ENCODE measurements at regions not wholly inside any gene's neighbourhood (a gene's known extent, or its start where the extent isn't known, plus 50 kb on each side); places are given as distances from the start of the nearest gene placed in this dataset.
"Not testable (repeated sequence)": the region's sequence is repeated elsewhere in the genome, so short reads cannot be mapped to it uniquely, and the experiment has no call there.

- Mint-ChIP-seq H3K27ac (no peak overlapping the region), H3K4me3 (no peak overlapping the region), H3K9me3 (no peaks in the 10 kb centered on the region), H3K4me1 (ENCODE audit: low read depth) (no peaks in the 10 kb centered on the region), H3K36me3 (ENCODE audit: low read depth) (no peaks in the 10 kb centered on the region), H3K27me3 (ENCODE audit: insufficient read depth) (peaks cover 2% of the 10 kb centered on the region)
- DNase-seq (ENCODE audit: low spot score), result no peak
- intact Hi-C loops (cut with micrococcal nuclease), result no loop called here
Measured at GRCh38 chrX:69431420-69431819, 72.7 kb upstream of the NALF2 start.

DNA sequence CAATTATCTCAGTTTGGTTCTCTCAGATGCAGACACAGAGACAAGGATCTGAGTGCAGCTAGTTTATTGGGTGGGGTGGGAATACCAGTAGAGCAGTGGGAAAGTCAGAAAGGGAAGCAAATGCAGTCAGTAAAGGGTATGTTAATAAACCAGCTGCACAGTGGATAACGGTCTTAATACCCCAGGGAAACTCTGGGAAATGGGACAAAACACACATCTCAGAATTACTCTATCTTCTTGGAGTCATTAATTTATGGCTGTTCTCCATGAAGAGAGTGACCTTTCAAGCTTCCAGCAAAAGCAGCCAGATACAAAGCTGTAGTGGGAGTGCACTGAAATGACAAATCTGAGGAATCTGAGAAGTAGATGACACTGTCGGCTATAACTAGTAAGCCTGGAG lies 73.3 kb upstream of the NALF2 start:
- Mint-ChIP-seq H3K4me1 (ENCODE audit: low read depth) (no peaks in the 10 kb centered on the region), H3K9me3 (no peaks in the 10 kb centered on the region), H3K36me3 (ENCODE audit: low read depth) (no peaks in the 10 kb centered on the region), H3K27ac (no peak overlapping the region), H3K4me3 (no peak overlapping the region), H3K27me3 (ENCODE audit: insufficient read depth) (peaks cover 2% of the 10 kb centered on the region)
- DNase-seq (ENCODE audit: low spot score), result no peak
- intact Hi-C loops (cut with micrococcal nuclease), result no loop called here

GRCh38 chrX:69429339-69430015 lies 74.6 kb upstream of the NALF2 start:
- no peak for DNase-seq (ENCODE audit: low spot score)
- intact Hi-C loops (cut with micrococcal nuclease), result no loop called here
- Mint-ChIP-seq H3K27ac (no peak overlapping the region), H3K9me3 (no peaks in the 10 kb centered on the region), H3K36me3 (ENCODE audit: low read depth) (no peaks in the 10 kb centered on the region), H3K4me3 (no peak overlapping the region), H3K4me1 (ENCODE audit: low read depth) (no peaks in the 10 kb centered on the region), H3K27me3 (ENCODE audit: insufficient read depth) (peaks cover 4% of the 10 kb centered on the region)

- intact Hi-C loops (cut with micrococcal nuclease), result no loop called here
- Mint-ChIP-seq H3K27ac (no peak overlapping the region), H3K36me3 (ENCODE audit: low read depth) (no peaks in the 10 kb centered on the region)
Measured at GRCh38 chrX:69428216-69428615, 75.9 kb upstream of the NALF2 start.

DNA sequence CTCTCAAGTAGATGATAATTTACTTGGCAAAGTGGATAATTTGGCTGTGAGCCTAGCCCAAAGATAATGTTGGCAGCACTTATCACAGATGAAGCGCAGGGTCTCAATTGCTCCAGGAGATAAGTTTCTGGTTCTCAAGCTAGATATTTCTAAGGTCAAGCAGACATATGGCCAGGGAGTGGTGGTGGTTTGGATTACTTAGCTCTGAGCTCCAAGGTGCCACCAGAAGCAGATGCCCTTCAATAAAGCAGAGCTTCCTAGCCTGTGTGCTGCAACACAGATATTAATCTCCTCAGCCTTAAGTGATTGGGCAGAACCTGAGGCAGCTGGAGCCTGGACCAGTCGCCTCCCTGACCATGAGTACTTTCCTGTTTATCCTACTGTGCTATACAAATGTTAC lies 79.2 kb upstream of the NALF2 start:
- Mint-ChIP-seq H3K9me3 (no peaks in the 10 kb centered on the region), H3K27me3 (ENCODE audit: insufficient read depth) (peaks cover 2% of the 10 kb centered on the region), H3K36me3 (ENCODE audit: low read depth) (no peaks in the 10 kb centered on the region), H3K4me1 (ENCODE audit: low read depth) (no peaks in the 10 kb centered on the region), H3K27ac (no peak overlapping the region), H3K4me3 (no peak overlapping the region)
- intact Hi-C loops (cut with micrococcal nuclease), result loop anchor here (5.0 kb wide), 1 partner anchor 672 kb away; no protein-coding TSS in a partner anchor
- DNase-seq (ENCODE audit: low spot score), result no peak

More at GRCh38 chrX:69428216-69428615, 75.9 kb upstream of the NALF2 start:
- Mint-ChIP-seq H3K4me3 (no peak overlapping the region), H3K27me3 (ENCODE audit: insufficient read depth) (peaks cover 4% of the 10 kb centered on the region), H3K4me1 (ENCODE audit: low read depth) (no peaks in the 10 kb centered on the region), H3K9me3 (no peaks in the 10 kb centered on the region)
- no peak for DNase-seq (ENCODE audit: low spot score)

- Mint-ChIP-seq H3K4me3 (no peak overlapping the region), H3K36me3 (ENCODE audit: low read depth) (no peaks in the 10 kb centered on the region), H3K9me3 (no peaks in the 10 kb centered on the region), H3K27me3 (ENCODE audit: insufficient read depth) (peaks cover 2% of the 10 kb centered on the region), H3K27ac (no peak overlapping the region), H3K4me1 (ENCODE audit: low read depth) (no peaks in the 10 kb centered on the region)
- intact Hi-C loops (cut with micrococcal nuclease), result loop anchor here (5.0 kb wide), 1 partner anchor 673 kb away; no protein-coding TSS in a partner anchor
- no peak for DNase-seq (ENCODE audit: low spot score)
Measured at GRCh38 chrX:69424161-69424560, 80.0 kb upstream of the NALF2 start.

GRCh38 chrX:69422208-69422607 lies 81.9 kb upstream of the NALF2 start:
- not testable (repeated sequence) for H3K4me3 Mint-ChIP-seq; H3K27ac Mint-ChIP-seq; H3K9me3 Mint-ChIP-seq; H3K4me1 Mint-ChIP-seq (ENCODE audit: low read depth); H3K36me3 Mint-ChIP-seq (ENCODE audit: low read depth); H3K27me3 Mint-ChIP-seq (ENCODE audit: insufficient read depth); DNase-seq (ENCODE audit: low spot score)
- intact Hi-C loops (cut with micrococcal nuclease), result loop anchor here (5.0 kb wide), 1 partner anchor 675 kb away; no protein-coding TSS in a partner anchor

- no peak for DNase-seq (ENCODE audit: low spot score)
- no peaks in the 10 kb centered on the region for H3K4me1 Mint-ChIP-seq (ENCODE audit: low read depth)
- intact Hi-C loops (cut with micrococcal nuclease), result no loop called here
- H3K9me3 Mint-ChIP-seq, result no peaks in the 10 kb centered on the region
- H3K27ac Mint-ChIP-seq, result no peak overlapping the region
- H3K4me3 Mint-ChIP-seq, result no peak overlapping the region
- H3K27me3 Mint-ChIP-seq (ENCODE audit: insufficient read depth), result no peaks in the 10 kb centered on the region
- H3K36me3 Mint-ChIP-seq (ENCODE audit: low read depth), result no peaks in the 10 kb centered on the region
Measured at GRCh38 chrX:69415698-69416097, 88.4 kb upstream of the NALF2 start.

DNA sequence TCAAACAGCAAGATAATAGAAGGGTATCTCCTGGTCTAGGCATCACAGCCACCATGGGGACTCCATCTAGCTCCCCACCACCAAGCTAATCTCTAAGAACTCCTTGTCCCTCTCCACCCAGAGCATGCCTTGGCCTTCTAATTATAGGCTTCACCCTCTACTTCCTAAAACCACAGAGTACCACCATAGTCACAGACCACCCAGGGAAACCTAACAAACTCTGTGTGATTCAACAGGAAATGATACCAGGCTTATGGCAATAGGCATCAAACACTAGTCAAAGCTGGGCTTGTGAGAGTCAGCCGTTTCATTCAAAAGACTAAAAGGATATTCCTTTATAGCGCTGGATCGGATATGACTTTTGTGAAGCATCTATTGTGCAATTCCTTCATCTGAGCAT lies 91.5 kb upstream of the NALF2 start:
- no peak for DNase-seq (ENCODE audit: low spot score)
- Mint-ChIP-seq H3K27me3 (ENCODE audit: insufficient read depth) (no peaks in the 10 kb centered on the region), H3K36me3 (ENCODE audit: low read depth) (no peaks in the 10 kb centered on the region), H3K4me1 (ENCODE audit: low read depth) (no peaks in the 10 kb centered on the region), H3K4me3 (no peak overlapping the region), H3K9me3 (no peaks in the 10 kb centered on the region), H3K27ac (no peak overlapping the region)
- intact Hi-C loops (cut with micrococcal nuclease), result no loop called here

GRCh38 chrX:69398881-69399280 lies 105.2 kb upstream of the NALF2 start:
- H3K27me3 Mint-ChIP-seq (ENCODE audit: insufficient read depth), result peaks cover 2% of the 10 kb centered on the region
- intact Hi-C loops (cut with micrococcal nuclease), result no loop called here
- H3K4me3 Mint-ChIP-seq, result no peak overlapping the region
- H3K27ac Mint-ChIP-seq, result no peak overlapping the region
- no peaks in the 10 kb centered on the region for H3K36me3 Mint-ChIP-seq (ENCODE audit: low read depth)
- DNase-seq (ENCODE audit: low spot score), result no peak
- no peaks in the 10 kb centered on the region for H3K9me3 Mint-ChIP-seq
- H3K4me1 Mint-ChIP-seq (ENCODE audit: low read depth), result no peaks in the 10 kb centered on the region

DNA sequence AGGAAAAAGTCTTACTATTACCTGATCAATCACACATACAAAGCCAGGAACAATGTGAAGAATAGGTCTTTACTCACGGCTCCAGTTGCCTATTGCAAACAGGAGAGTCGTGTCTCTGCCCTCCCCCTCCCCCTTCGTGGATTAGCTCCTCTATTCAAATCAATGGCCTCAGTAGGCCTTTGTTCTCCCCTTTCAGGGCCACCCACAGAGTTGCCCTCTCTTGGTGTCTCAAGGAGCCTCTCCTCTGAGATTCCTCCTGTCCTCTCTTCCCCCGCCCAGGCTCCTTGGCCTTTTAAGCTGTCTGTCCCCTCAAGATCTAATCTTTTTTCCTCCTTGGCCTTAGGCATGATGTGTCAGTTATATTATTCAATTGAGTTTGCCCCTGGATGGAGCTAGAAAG lies 107.2 kb upstream of the NALF2 start:
- Mint-ChIP-seq H3K27me3 (ENCODE audit: insufficient read depth) (peaks cover 2% of the 10 kb centered on the region), H3K27ac (no peak overlapping the region), H3K4me1 (ENCODE audit: low read depth) (no peaks in the 10 kb centered on the region), H3K36me3 (ENCODE audit: low read depth) (no peaks in the 10 kb centered on the region), H3K4me3 (no peak overlapping the region), H3K9me3 (no peaks in the 10 kb centered on the region)
- intact Hi-C loops (cut with micrococcal nuclease), result no loop called here
- DNase-seq (ENCODE audit: low spot score), result no peak

DNA sequence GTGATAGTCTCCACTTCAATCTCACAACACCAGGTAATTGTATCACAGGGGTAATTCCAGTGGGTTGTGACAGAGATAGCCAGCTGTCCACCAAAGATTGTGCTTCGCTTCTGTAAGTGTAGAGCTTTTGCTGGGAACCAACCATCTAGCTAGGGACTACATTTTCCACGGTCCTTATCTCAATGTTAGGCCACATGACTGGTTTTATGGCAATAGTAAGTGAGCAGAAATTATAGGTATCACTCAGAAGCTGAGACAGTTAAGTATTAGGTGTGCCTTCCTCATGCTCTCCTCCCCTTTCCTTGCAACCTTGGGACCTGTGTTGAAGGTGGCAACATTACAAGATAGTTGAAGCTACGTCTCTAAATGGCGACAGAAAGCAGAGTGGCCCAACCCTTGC lies 108.8 kb upstream of the NALF2 start:
- H3K4me3 Mint-ChIP-seq, result no peak overlapping the region
- intact Hi-C loops (cut with micrococcal nuclease), result no loop called here
- H3K4me1 Mint-ChIP-seq (ENCODE audit: low read depth), result no peaks in the 10 kb centered on the region
- H3K27ac Mint-ChIP-seq, result no peak overlapping the region
- H3K9me3 Mint-ChIP-seq, result no peaks in the 10 kb centered on the region
- no peak for DNase-seq (ENCODE audit: low spot score)
- H3K36me3 Mint-ChIP-seq (ENCODE audit: low read depth), result no peaks in the 10 kb centered on the region
- peaks cover 5% of the 10 kb centered on the region for H3K27me3 Mint-ChIP-seq (ENCODE audit: insufficient read depth)

DNA sequence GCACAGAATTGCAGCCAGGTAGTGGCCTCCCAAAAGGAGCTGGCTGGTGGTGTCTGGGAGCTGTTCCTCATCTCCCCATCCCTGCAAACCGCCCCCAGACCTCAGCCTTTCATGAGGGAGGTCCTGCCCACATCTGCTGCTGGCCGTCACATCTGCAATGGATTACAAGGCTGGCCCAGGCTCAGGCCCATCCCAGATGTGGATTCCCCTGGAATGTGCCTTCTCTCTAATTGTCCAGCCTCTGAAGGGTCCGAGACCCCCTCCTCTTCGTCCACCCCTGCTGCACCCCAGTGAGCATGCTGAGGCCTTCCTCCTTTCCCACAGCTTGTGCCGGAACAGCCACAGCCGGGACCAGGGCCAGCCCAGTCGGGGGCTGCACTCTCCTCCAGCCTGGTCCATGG lies 115.0 kb upstream of the NALF2 start:
- intact Hi-C loops (cut with micrococcal nuclease), result loop anchor here (5.0 to 10.0 kb wide), 2 partner anchors 562 to 1194 kb away; partner anchors contain the start of gene EFNB1
- peaks cover 3% of the 10 kb centered on the region for H3K27me3 Mint-ChIP-seq (ENCODE audit: insufficient read depth)
- no peaks in the 10 kb centered on the region for H3K4me1 Mint-ChIP-seq (ENCODE audit: low read depth)

GRCh38 chrX:69388526-69388925 lies 115.6 kb upstream of the NALF2 start:
- no peaks in the 10 kb centered on the region for H3K36me3 Mint-ChIP-seq (ENCODE audit: low read depth)
- no peaks in the 10 kb centered on the region for H3K4me1 Mint-ChIP-seq (ENCODE audit: low read depth)
- intact Hi-C loops (cut with micrococcal nuclease), result loop anchor here (5.0 to 10.0 kb wide), 2 partner anchors 561 to 1194 kb away; partner anchors contain the start of gene EFNB1
- H3K27ac Mint-ChIP-seq, result no peak overlapping the region
- no peak for DNase-seq (ENCODE audit: low spot score)
- no peak overlapping the region for H3K4me3 Mint-ChIP-seq
- no peaks in the 10 kb centered on the region for H3K9me3 Mint-ChIP-seq
- H3K27me3 Mint-ChIP-seq (ENCODE audit: insufficient read depth), result peaks cover 3% of the 10 kb centered on the region

More for the DNA sequence above, 115.0 kb upstream of the NALF2 start:
- Mint-ChIP-seq H3K4me3 (no peak overlapping the region), H3K9me3 (no peaks in the 10 kb centered on the region), H3K27ac (no peak overlapping the region), H3K36me3 (ENCODE audit: low read depth) (no peaks in the 10 kb centered on the region)
- DNase-seq (ENCODE audit: low spot score), result no peak
